GM18909 (cell line): ENCODE measurements at regions not wholly inside any gene's neighbourhood (a gene's known extent, or its start where the extent isn't known, plus 50 kb on each side); places are given as distances from the start of the nearest gene placed in this dataset.

Experiments
- ATAC-seq: cut with Tn5 transposase; IDR thresholded peaks from one replicate; pipeline ENCODE4 v1.9.1; 2021; ENCODE audit warnings: mild to moderate bottlenecking; ENCODE audit not compliant: unreplicated experiment, poor library complexity

- no peak for ATAC-seq
These were observed 182.4 kb upstream of the CHRNA7 start for GRCh38 chr15:31847961-31848360.

DNA sequence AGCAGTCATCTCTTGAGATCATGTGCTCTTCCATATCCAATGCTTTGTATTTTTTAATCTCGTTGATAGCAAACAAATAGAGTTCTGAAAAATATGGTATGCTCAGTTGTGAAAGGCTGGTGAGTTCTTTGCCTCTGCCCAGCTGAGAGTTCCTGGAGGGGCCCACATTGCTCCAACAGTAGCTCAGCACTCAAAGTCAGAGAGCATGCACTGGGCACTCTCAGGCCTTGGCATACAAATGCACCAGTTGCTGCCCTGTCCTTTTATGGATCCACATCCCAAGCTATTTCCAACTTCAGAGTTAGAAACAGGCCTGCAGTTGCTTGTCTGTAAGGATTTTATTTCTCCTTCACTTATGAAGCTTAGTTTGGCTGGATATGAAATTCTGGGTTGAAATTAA, 181.7 kb upstream of the CHRNA7 start:
- no peak for ATAC-seq

DNA sequence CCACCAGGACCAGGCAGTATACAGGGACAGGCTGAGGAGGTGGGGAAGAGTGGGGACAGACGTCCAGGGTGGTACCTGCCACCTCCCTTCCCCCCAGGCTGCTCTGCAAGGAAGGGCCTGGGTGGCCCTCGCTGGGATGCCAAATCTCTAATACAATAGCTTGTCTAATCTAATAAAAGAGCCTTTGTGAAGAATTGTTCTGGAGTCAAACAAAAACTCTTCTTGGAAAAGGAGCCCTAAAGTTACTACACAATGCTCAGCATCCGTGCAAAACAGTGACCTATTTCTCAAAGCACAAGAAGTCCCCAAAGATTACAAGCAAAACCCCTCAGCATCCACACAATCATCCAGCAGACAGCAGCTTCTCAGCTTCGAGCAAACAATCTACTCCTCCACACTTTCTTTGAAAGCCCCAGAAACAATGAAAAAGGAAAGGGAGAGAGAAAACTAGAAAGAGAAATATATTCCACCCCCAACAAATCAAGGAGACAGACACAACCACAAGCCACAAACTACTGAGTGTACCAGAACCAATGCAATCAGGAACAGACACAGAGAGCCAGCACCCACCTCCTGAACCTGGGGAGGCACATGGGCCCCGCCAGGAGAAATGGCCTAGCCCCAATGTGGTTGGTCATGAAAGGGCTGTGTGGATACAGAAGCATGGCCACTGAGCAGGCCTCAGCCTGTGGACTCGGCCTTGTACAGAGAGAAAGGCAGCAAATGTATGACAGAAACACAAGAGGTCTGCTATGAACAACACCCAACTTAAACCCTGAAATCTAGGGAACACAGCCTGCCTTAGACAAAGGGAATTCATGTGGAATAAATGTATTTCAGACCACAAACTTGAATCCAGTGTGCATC, 177.1 kb upstream of the CHRNA7 start:
- no peak for ATAC-seq

- no peak for ATAC-seq
These were observed 173.7 kb upstream of the CHRNA7 start for GRCh38 chr15:31856581-31856980.

- ATAC-seq: no peak
These were observed 173.1 kb upstream of the CHRNA7 start for GRCh38 chr15:31857194-31857593.

GRCh38 chr15:31858026-31858425, 172.3 kb upstream of the CHRNA7 start:
- ATAC-seq: no peak

DNA sequence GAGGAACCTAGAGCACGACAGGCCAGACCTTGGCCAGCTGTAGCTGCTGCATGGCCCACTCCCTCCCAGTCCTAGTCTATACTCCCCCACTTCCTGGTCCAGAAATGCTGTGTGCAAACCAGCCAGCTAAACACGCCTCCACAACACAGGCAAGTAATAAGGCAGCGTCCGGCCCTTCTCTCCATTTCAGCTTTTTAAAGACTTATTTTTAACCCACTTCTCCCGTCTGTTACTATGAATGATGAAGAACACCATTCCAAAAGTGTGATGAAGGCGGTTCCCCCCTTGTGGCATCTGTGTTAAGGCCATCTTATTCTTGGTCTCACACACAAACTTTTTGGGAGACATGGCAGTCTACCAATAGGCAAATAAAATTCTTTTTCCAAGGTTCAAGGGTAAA, 164.1 kb upstream of the CHRNA7 start:
- no peak for ATAC-seq

GRCh38 chr15:31867536-31868442, 162.5 kb upstream of the CHRNA7 start:
- peak; percentile 35 for ATAC-seq

DNA sequence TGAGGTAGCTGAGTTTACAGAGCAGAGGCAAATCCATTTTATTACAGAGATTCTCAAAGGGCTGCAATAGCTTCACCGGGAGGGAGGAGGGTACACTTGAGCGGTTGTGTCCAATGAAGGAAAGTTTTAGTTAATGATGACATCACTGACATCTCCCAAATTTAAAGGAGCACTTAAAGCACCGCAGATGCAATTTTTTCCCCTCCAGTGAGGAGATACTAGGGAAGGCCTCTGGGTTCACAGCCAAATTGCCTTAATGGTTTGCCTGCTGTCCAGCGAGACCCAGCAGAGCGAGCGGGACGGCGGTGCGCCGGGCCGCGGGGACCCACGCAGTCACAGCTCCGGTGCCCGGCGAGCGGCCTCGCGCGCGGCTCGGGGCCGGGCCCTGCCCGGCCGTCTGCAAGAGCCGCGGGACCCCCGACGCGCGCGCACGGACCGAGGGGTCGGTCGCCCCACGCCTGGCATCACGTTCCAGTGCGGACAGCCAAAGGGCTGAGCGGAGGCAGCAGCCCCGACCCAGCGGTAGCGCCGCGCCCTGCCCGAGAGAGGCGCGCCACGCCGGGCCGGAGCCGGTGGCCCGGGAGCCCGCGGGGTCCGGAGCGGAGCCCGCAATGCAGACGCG, 160.5 kb upstream of the CHRNA7 start:
- peak; percentile 3 for ATAC-seq

DNA sequence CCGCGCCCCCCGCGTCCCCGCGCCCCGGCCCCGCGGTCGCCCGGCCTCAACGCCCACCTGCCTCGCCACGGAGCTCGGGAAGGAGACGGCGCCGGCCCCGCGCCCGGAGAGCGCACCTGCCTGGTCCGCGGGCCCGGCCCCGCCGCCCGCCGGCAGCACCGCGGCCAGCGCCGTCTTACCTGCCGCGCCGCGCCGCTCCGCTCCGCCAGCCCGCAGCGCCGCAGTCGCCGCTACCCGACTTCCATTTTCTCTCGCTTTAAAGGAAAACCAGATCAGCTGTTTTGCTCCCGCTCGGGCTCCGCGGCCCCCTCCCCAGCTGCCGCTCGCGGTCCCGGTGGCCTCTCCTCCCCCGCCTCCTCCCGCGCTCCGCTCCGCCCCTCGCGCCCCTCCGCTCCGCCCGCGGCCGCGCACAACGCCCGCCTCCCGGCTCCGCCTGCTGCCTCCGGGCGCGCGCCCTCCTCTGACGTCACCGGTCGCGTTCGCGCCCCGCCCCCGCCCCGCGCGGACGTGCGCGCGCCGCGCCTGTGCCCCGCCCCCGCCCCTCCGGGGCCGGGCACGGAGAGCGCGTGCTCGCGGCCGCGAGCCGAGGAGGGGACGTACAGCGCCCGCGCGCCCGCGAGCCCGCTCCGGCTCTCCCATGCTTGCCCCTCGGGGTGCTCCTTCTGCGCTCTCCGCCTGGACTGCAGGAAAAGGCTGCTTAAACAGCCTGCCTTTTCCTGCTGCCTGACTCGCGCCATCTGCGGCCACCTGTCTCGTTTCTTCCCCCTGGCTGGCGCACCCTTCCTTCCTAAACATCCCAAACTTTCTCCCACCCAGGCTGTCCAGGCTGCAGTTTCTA, 159.8 kb upstream of the CHRNA7 start, which contains the start of gene OTUD7A:
Gene OTUD7A, minus strand, starts transcription at position 346 of the 838 bp plus-strand sequence.
- ATAC-seq: peak; percentile 93

DNA sequence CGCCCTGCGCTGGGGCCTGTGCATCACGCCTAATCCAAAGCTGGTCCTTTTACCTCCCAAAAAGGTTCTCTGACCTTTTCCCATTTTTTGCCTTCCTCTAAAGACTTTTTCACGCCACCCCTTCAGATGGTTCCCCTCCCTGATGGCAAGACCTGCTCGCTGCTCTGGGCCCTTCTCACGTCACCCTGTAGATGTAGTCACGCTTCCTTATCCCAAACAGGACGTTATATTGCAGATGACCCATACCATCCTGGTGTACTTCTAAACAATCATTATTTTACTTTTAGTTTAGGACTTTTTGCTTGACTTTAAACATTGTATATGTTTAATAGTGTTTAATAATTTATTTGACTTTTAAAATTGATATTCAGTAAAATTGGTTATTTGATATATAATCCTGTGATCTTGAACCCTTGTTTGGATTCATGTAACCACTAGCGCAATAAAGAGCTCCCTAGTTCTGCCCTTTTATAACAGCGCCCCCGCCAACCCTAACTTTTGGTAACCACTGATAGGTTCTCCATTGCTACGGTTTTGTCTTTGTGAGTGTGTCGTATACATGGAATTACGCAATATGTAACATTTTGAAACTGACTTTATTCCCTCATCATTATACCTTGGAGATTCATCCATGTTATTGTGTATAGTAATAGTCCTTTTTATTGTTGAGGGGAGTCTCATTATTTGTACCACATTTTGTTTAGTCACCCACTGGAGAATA, 159.0 kb upstream of the CHRNA7 start:
- ATAC-seq: no peak

GRCh38 chr15:31871887-31872281, 158.4 kb upstream of the CHRNA7 start:
- no peak for ATAC-seq

GRCh38 chr15:31887246-31887645, 143.1 kb upstream of the CHRNA7 start:
- no peak for ATAC-seq

DNA sequence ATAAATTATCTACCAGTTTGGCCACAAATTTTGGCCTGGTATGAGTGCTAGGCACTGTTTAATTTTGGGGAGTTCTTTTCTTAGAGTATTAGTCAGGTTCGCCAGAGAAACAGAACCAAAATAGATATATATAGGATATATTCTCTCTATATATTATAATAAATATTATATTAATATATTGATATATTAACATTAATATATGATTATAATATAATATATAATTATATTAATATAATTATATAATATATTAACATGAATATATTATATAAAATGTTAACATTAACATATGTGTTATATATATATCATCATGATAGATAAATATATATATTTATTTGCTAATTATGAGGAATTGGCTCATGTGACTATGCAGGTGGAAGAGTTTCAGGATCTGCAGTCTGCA, 137.8 kb upstream of the CHRNA7 start:
- ATAC-seq: no peak

DNA sequence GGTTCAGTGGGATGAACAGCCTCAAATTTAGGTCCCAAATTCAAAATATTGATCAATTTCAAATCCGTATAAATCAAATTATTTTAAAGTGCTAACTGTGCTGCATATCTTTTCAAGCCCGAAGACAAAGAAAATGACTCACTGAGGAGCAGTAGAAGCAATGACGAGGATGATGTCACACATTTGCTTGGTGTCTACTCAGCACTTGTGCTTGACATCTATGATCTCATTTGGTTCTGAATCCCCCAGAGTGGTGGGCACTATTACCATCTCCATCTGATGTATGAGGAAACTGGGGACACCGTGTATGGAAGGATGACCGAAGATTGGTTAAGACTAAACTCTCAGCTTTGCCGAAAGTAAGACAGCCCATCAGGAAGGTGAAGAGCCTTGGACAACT, 136.5 kb upstream of the CHRNA7 start:
- ATAC-seq: no peak

GRCh38 chr15:31897746-31898145, 132.6 kb upstream of the CHRNA7 start:
- no peak for ATAC-seq

DNA sequence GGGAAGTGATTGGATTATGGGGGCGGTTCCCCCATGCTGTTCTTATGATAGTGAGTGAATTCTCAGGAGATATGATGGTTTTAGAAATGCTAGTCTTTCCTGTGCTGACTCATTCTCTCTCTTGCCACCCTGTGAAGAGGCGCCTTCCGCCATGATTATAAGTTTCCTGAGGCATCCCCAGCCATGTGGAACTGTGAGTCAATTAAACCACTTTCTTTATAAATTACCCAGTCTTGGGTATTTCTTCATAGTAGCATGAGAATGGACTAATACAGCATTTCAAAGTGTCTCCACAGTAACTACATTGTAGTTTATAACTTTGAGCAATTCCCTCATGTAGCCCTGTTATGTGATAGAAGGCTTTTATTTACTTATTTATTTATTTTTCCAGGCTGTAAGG, 128.8 kb upstream of the CHRNA7 start:
- ATAC-seq: no peak

- no peak for ATAC-seq
These were observed 125.3 kb upstream of the CHRNA7 start for GRCh38 chr15:31905054-31905453.

DNA sequence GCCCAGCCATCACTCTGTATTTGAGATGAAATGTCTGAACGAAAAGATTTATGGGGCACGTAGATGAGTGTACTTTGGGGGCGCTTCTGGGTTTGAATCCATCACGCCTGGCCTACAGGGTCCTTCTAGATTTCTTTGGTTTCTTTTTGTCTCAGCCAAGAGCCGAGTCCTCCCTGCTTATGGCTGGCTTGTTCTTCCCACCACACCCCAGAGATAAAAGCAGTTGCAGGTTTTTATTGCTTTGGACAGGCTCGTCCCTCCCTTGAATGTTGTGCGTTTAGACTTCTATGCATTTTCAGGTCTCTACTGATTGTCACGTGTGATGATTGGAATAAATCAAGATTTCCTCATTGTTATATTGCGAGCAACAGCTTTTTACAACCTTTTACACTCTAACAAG, 104.8 kb upstream of the CHRNA7 start:
- no peak for ATAC-seq
